ENCODE measurements at regions not wholly inside any gene's neighbourhood (a gene's known extent, or its start where the extent isn't known, plus 50 kb on each side); places are given as distances from the start of the nearest gene placed in this dataset.

DNA sequence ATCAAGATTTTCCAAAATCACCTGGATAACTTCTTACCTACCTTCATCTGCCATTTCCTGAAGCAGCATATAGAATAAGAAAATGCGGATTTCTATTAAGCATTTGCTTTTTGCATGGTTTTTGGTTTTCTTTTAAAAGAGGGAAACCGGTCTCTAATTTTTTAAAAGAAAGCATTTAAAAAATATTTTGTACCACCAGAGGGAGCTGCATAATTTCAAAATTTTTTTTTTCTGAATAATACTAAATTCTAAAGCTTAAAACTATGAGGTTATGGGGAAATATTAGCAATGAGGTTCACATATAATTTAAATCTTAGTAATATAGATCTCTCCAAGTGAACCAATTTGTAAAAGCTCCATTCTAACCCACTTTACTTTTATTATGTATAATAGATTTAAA, 137.7 kb upstream of the TENT5D start (continued):
- TF ChIP-seq KDM1A (IDR thresholded peaks at IDR 0.05; ENCODE audit: borderline replicate concordance, low read length) = no peak
